HEK293 (cell line): ENCODE measurements at regions not wholly inside any gene's neighbourhood (a gene's known extent, or its start where the extent isn't known, plus 50 kb on each side); places are given as distances from the start of the nearest gene placed in this dataset.

Source experiments
- ZNF24 ChIP-seq: fragments of 450-650 bp; formaldehyde crosslinking; IDR thresholded peaks from 2 replicates; pipeline ENCODE4 v1.5.1; 2016; ENCODE audit warnings: missing biosample characterization, missing genetic modification characterization
- TF ChIP-seq, protein P1 (sequence below): fragments of 450-650 bp; formaldehyde crosslinking; IDR thresholded peaks from 2 replicates; pipeline ENCODE4 v1.5.1; 2016; ENCODE audit warnings: missing biosample characterization, missing genetic modification characterization

- no peak for TF ChIP-seq ZNF24 (tag by site-specific recombination)
- TF ChIP-seq, protein P1, sequence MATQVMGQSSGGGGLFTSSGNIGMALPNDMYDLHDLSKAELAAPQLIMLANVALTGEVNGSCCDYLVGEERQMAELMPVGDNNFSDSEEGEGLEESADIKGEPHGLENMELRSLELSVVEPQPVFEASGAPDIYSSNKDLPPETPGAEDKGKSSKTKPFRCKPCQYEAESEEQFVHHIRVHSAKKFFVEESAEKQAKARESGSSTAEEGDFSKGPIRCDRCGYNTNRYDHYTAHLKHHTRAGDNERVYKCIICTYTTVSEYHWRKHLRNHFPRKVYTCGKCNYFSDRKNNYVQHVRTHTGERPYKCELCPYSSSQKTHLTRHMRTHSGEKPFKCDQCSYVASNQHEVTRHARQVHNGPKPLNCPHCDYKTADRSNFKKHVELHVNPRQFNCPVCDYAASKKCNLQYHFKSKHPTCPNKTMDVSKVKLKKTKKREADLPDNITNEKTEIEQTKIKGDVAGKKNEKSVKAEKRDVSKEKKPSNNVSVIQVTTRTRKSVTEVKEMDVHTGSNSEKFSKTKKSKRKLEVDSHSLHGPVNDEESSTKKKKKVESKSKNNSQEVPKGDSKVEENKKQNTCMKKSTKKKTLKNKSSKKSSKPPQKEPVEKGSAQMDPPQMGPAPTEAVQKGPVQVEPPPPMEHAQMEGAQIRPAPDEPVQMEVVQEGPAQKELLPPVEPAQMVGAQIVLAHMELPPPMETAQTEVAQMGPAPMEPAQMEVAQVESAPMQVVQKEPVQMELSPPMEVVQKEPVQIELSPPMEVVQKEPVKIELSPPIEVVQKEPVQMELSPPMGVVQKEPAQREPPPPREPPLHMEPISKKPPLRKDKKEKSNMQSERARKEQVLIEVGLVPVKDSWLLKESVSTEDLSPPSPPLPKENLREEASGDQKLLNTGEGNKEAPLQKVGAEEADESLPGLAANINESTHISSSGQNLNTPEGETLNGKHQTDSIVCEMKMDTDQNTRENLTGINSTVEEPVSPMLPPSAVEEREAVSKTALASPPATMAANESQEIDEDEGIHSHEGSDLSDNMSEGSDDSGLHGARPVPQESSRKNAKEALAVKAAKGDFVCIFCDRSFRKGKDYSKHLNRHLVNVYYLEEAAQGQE (tag by site-specific recombination): no peak
These were observed 59.1 kb upstream of the POU2AF1 start for GRCh38 chr11:111438168-111438567.
